ENCODE measurements at regions not wholly inside any gene's neighbourhood (a gene's known extent, or its start where the extent isn't known, plus 50 kb on each side); places are given as distances from the start of the nearest gene placed in this dataset.

- Histone ChIP-seq H3K27ac (replicated peaks) (no peak overlapping the region), H3K9me3 (replicated peaks) (peaks cover 20% of the 10 kb centered on the region), H3K27me3 (ENCODE audit: low read depth) (peaks cover 28% of the 10 kb centered on the region), H3K4me3 (no peak overlapping the region), H3K36me3 (no peaks in the 10 kb centered on the region), H3K4me1 (no peaks in the 10 kb centered on the region)
- no peak for DNase-seq
- no peak for TF ChIP-seq CTCF (IDR thresholded peaks at IDR 0.05; ENCODE audit: borderline replicate concordance)
- intact Hi-C loops (cut with micrococcal nuclease) = no loop called here
Observed at GRCh38 chr2:16336491-16336890, 329.1 kb downstream of the CYRIA start.

DNA sequence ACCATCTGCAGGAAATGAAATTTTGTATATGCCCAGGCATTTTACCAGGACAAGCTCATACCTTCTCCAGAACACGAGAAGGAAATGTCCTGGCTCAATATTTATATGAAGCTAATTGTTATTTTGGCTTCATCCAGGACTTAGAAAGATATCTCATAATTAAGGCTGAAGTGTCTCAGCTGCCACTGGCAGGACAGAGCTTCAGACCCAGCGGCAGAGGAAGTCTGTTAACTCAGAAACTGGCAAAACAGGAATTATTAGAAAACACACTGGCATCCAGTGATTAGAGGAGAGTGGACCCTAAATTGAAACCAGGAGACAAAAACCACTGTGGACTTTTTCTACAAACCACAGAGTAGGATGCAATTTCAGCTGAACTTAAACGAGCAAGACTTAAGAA, 329.7 kb downstream of the CYRIA start:
- H3K27ac ChIP-seq (replicated peaks) = no peak overlapping the region
- DNase-seq = no peak
- TF ChIP-seq CTCF (IDR thresholded peaks at IDR 0.05; ENCODE audit: borderline replicate concordance) = no peak

GRCh38 chr2:16335604-16335930, 330.1 kb downstream of the CYRIA start:
- Histone ChIP-seq H3K4me3 (no peak overlapping the region), H3K27me3 (ENCODE audit: low read depth) (peaks cover 28% of the 10 kb centered on the region), H3K36me3 (no peaks in the 10 kb centered on the region), H3K9me3 (replicated peaks) (peaks cover 20% of the 10 kb centered on the region), H3K4me1 (peaks cover 2% of the 10 kb centered on the region), H3K27ac (replicated peaks) (no peak overlapping the region)
- intact Hi-C loops (cut with micrococcal nuclease) = no loop called here
- TF ChIP-seq CTCF (IDR thresholded peaks at IDR 0.05; ENCODE audit: borderline replicate concordance) = no peak
- no peak for DNase-seq

More for the DNA sequence above, 329.7 kb downstream of the CYRIA start:
- Histone ChIP-seq H3K4me1 (no peaks in the 10 kb centered on the region), H3K36me3 (no peaks in the 10 kb centered on the region), H3K4me3 (no peak overlapping the region), H3K9me3 (replicated peaks) (peaks cover 20% of the 10 kb centered on the region), H3K27me3 (ENCODE audit: low read depth) (peaks cover 28% of the 10 kb centered on the region)
- intact Hi-C loops (cut with micrococcal nuclease) = no loop called here

DNA sequence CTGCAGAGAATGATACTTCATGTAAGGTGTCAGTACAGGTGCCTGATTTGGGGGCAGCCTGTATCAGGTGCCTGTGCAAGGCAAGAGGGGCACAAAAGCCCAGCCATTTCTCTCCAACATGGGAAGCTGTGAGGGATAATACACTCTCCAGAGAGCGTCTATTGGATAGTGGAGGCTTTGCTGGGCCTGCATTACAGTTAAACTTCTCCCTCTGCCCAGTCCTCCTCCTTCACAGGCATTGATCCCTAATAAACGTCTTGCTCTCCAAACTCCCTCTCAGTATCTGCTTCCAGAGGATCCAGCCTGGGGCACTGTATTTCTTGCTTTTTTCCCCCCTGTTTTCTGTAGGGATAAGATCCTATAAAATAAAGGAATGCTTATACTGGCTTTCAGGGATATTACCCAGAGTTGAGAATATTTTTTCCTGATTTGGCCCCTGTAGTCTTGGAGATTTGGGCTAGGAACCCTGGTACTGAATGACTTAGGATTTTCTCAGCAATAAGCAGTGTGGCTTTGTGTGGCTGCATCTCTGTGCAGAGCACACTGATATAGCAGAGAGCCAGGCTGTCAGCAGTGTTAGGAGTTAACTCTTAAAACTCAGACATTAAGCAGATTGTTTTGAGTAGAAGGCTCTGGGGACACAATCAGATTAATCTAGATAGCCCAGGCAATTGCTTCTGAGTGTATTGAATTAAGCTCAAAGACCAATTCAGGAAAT, 330.6 kb downstream of the CYRIA start:
- Histone ChIP-seq H3K27me3 (ENCODE audit: low read depth) (peaks cover 28% of the 10 kb centered on the region), H3K4me3 (no peak overlapping the region), H3K27ac (replicated peaks) (no peak overlapping the region), H3K36me3 (no peaks in the 10 kb centered on the region), H3K4me1 (peaks cover 3% of the 10 kb centered on the region), H3K9me3 (replicated peaks) (peaks cover 17% of the 10 kb centered on the region)
- DNase-seq = no peak
- no peak for TF ChIP-seq CTCF (IDR thresholded peaks at IDR 0.05; ENCODE audit: borderline replicate concordance)
- intact Hi-C loops (cut with micrococcal nuclease) = no loop called here

- H3K4me3 ChIP-seq = no peak overlapping the region
- peaks cover 28% of the 10 kb centered on the region for H3K27me3 ChIP-seq (ENCODE audit: low read depth)
- no peak for DNase-seq
- intact Hi-C loops (cut with micrococcal nuclease) = no loop called here
- H3K4me1 ChIP-seq = peaks cover 3% of the 10 kb centered on the region
- no peak for TF ChIP-seq CTCF (IDR thresholded peaks at IDR 0.05; ENCODE audit: borderline replicate concordance)
- peaks cover 11% of the 10 kb centered on the region for H3K9me3 ChIP-seq (replicated peaks)
- no peak overlapping the region for H3K27ac ChIP-seq (replicated peaks)
- no peaks in the 10 kb centered on the region for H3K36me3 ChIP-seq
Observed at GRCh38 chr2:16334366-16334765, 331.3 kb downstream of the CYRIA start.

Data from left ventricle myocardium inferior (tissue), 1 donor.